ENCODE measurements at regions not wholly inside any gene's neighbourhood (a gene's known extent, or its start where the extent isn't known, plus 50 kb on each side); places are given as distances from the start of the nearest gene placed in this dataset.

- H4K20me1 ChIP-seq (ENCODE audit: insufficient read depth, low read length, poor library complexity, severe bottlenecking), result no peaks in the 10 kb centered on the region
- no peaks in the 10 kb centered on the region for H3K4me1 ChIP-seq (ENCODE audit: insufficient read depth, low read length, poor library complexity, severe bottlenecking)
- no peak overlapping the region for H3K4me3 ChIP-seq (ENCODE audit: low read length, poor library complexity, severe bottlenecking)
- no peaks in the 10 kb centered on the region for H3F3A ChIP-seq (ENCODE audit: low read depth)
- H3K27me3 ChIP-seq (ENCODE audit: insufficient read depth, low read length, poor library complexity, severe bottlenecking), result no peaks in the 10 kb centered on the region
- H3K9me2 ChIP-seq (replicated peaks; ENCODE audit: low read depth, low read length), result no peaks in the 10 kb centered on the region
- no peak overlapping the region for H3K9ac ChIP-seq (ENCODE audit: low read depth, low read length, poor library complexity, severe bottlenecking)
- no peaks in the 10 kb centered on the region for H3K79me2 ChIP-seq (ENCODE audit: insufficient read depth, low read length)
- H3K36me3 ChIP-seq (ENCODE audit: insufficient read depth, low read length), result no peaks in the 10 kb centered on the region
- no peak overlapping the region for H2AFZ ChIP-seq (ENCODE audit: low read length)
- no peak overlapping the region for H3K4me2 ChIP-seq (ENCODE audit: low read depth, low read length, poor library complexity, severe bottlenecking)
- H3K9me3 ChIP-seq (ENCODE audit: insufficient read depth, low read depth, low read length), result no peaks in the 10 kb centered on the region; the same call in 1 of the 2 replicates
- TF ChIP-seq CTCF (conservative IDR thresholded peaks at IDR 0.05; ENCODE audit: low read length) (no peak), EZH2phosphoT487 (IDR thresholded peaks at IDR 0.05; ENCODE audit: borderline replicate concordance) (no peak)
Measured at GRCh38 chr1:56106531-56107274, 472.7 kb downstream of the PLPP3 start.

- Histone ChIP-seq H3K27me3 (ENCODE audit: insufficient read depth, low read length, poor library complexity, severe bottlenecking) (no peaks in the 10 kb centered on the region), H3K4me1 (ENCODE audit: insufficient read depth, low read length, poor library complexity, severe bottlenecking) (no peaks in the 10 kb centered on the region), H3K4me3 (ENCODE audit: low read length, poor library complexity, severe bottlenecking) (no peak overlapping the region), H3K9ac (ENCODE audit: low read depth, low read length, poor library complexity, severe bottlenecking) (no peak overlapping the region), H3K9me3 (ENCODE audit: insufficient read depth, low read depth, low read length) (no peaks in the 10 kb centered on the region; the same call in 1 of the 2 replicates), H3K36me3 (ENCODE audit: insufficient read depth, low read length) (no peaks in the 10 kb centered on the region), H3K9me2 (replicated peaks; ENCODE audit: low read depth, low read length) (no peaks in the 10 kb centered on the region), H3F3A (ENCODE audit: low read depth) (no peaks in the 10 kb centered on the region), H3K79me2 (ENCODE audit: insufficient read depth, low read length) (no peaks in the 10 kb centered on the region), H4K20me1 (ENCODE audit: insufficient read depth, low read length, poor library complexity, severe bottlenecking) (no peaks in the 10 kb centered on the region), H3K4me2 (ENCODE audit: low read depth, low read length, poor library complexity, severe bottlenecking) (no peak overlapping the region), H2AFZ (ENCODE audit: low read length) (no peak overlapping the region)
- TF ChIP-seq EZH2phosphoT487 (IDR thresholded peaks at IDR 0.05; ENCODE audit: borderline replicate concordance) (no peak), CTCF (conservative IDR thresholded peaks at IDR 0.05; ENCODE audit: low read length) (no peak)
Measured at GRCh38 chr1:56105397-56105796, 474.0 kb downstream of the PLPP3 start.

- Histone ChIP-seq H3K9me2 (replicated peaks; ENCODE audit: low read depth, low read length) (no peaks in the 10 kb centered on the region), H3K27me3 (ENCODE audit: insufficient read depth, low read length, poor library complexity, severe bottlenecking) (no peaks in the 10 kb centered on the region), H3K79me2 (ENCODE audit: insufficient read depth, low read length) (no peaks in the 10 kb centered on the region), H3K4me3 (ENCODE audit: low read length, poor library complexity, severe bottlenecking) (no peak overlapping the region), H3K4me2 (ENCODE audit: low read depth, low read length, poor library complexity, severe bottlenecking) (no peak overlapping the region), H3K4me1 (ENCODE audit: insufficient read depth, low read length, poor library complexity, severe bottlenecking) (no peaks in the 10 kb centered on the region), H3F3A (ENCODE audit: low read depth) (no peaks in the 10 kb centered on the region), H3K9me3 (ENCODE audit: insufficient read depth, low read depth, low read length) (no peaks in the 10 kb centered on the region), H3K9ac (ENCODE audit: low read depth, low read length, poor library complexity, severe bottlenecking) (no peak overlapping the region), H4K20me1 (ENCODE audit: insufficient read depth, low read length, poor library complexity, severe bottlenecking) (no peaks in the 10 kb centered on the region), H3K36me3 (ENCODE audit: insufficient read depth, low read length) (no peaks in the 10 kb centered on the region), H2AFZ (ENCODE audit: low read length) (no peak overlapping the region)
- no peak for TF ChIP-seq EZH2phosphoT487 (IDR thresholded peaks at IDR 0.05; ENCODE audit: borderline replicate concordance)
- no peak for TF ChIP-seq CTCF (conservative IDR thresholded peaks at IDR 0.05; ENCODE audit: low read length)
Measured at GRCh38 chr1:56099766-56100265, 479.5 kb downstream of the PLPP3 start.

Measured in Loucy (cell line).